T-helper 1 cell (primary cell): ENCODE measurements at regions not wholly inside any gene's neighbourhood (a gene's known extent, or its start where the extent isn't known, plus 50 kb on each side); places are given as distances from the start of the nearest gene placed in this dataset.
"Not testable (repeated sequence)": the region's sequence is repeated elsewhere in the genome, so short reads cannot be mapped to it uniquely, and the experiment has no call there.

Experiments used
- DNase-seq, 5 donors: peaks; one replicate each; pipeline ENCODE4 v3.0.0-alpha.2; 2012 to 2020

- DNase-seq: not testable (repeated sequence)
Measured at GRCh38 chr11:49823188-49823587, 129.0 kb upstream of the OR4C13 start.

- not testable (repeated sequence) for DNase-seq
Measured at GRCh38 chr11:49850541-49850940, 101.7 kb upstream of the OR4C13 start.

GRCh38 chr11:49851511-49851910, 100.7 kb upstream of the OR4C13 start:
- DNase-seq: no peak

GRCh38 chr11:49851971-49852389, 100.2 kb upstream of the OR4C13 start:
- DNase-seq: no peak

DNA sequence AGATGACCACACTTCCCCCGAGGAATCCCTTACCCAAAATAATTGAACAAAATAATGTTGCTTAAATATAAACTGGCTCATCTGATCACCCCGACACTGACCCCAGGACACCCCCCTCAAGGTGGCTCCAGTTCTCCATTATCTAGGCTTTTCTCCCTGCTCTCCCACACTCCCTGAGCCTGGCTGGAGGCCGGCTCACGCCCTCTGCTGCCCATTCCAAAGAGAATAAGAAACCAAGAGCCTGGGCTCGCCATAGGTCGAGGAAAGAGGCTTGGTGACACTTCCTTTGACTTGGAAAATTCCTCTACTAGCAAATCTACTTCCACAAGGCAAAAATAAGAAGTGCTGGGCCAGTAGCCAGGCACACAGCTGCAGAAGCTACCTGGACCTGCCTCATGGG, 63.3 kb upstream of the OR4C13 start:
- DNase-seq: not testable (repeated sequence)

DNA sequence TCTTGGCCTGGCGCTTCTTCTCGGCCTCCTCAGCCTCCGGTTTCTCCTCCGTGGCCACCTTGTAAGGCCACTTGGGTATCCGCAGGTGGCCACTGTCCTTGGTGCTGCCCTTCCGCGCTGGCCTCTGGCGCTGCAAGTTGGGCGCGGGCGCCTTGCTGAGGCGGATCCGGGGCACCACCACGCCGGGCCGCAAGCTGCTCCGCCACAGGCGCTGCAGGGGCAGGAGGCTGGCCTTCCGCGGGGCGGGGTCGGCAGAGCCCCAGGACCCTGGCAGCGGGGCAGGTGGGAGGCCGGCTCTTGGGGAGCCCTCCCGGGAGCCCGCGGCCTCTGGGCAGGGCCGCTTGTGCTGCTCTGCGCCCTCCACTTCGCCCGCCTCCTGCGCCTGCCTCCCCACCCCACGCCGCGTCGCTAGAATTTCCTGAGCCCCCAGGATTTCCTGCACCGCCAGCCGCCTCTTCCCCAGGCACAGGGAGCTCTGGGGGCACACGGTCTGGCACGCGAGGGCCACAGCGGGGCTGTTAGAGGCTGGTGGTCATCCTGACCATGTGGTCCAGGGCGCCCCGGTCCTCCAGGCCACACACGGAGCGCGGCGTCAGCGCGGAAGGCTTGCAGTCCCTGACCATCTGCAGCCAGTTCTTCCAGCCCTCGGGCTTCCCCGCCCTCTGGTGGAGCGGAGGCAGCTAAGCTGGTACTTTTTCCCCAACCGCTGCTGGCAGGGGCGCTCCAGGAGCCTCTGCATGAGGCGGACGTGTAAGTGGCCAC, 60.1 kb upstream of the OR4C13 start:
- DNase-seq: not testable (repeated sequence)

GRCh38 chr11:49893442-49893841, 58.7 kb upstream of the OR4C13 start:
- not testable (repeated sequence) for DNase-seq
